Lower lobe of right lung (tissue), 2 donors: ENCODE measurements at regions not wholly inside any gene's neighbourhood (a gene's known extent, or its start where the extent isn't known, plus 50 kb on each side); places are given as distances from the start of the nearest gene placed in this dataset.

ENCODE experiments used
- ATAC-seq, 2 donors: fragments of 200-7000 bp; cut with Tn5 transposase; one replicate each; pipeline ENCODE4 v1.9.1; 2020 to 2022; ENCODE audit warnings: mild to moderate bottlenecking in 2 of 2, moderate library complexity in 2 of 2
- DNase-seq: peaks from one replicate; pipeline ENCODE4 v3.0.0-alpha.2; 2020
- H3K27ac ChIP-seq: fragments of 200-600 bp; one replicate; pipeline ENCODE4 v1.8.0; 2022
- H3K27me3 ChIP-seq: fragments of 200-600 bp; one replicate; pipeline ENCODE4 v1.8.0; 2022; ENCODE audit warnings: low read depth
- H3K36me3 ChIP-seq: fragments of 200-600 bp; one replicate; pipeline ENCODE4 v1.8.0; 2022; ENCODE audit warnings: mild to moderate bottlenecking
- H3K4me1 ChIP-seq: fragments of 200-600 bp; one replicate; pipeline ENCODE4 v1.8.0; 2022
- H3K4me3 ChIP-seq: fragments of 200-600 bp; one replicate; pipeline ENCODE4 v1.8.0; 2022; ENCODE audit warnings: mild to moderate bottlenecking
- H3K9me3 ChIP-seq: fragments of 200-600 bp; one replicate; pipeline ENCODE4 v1.8.0; 2022
- intact Hi-C: fragments of 100-400 bp; cut with DNase I; formaldehyde crosslinking; loops from one replicate; pipeline ENCODE4 v1.11.0; 2022
- TF ChIP-seq, protein P1 (sequence below): fragments of 200-600 bp; IDR thresholded peaks from one replicate; pipeline ENCODE4 v1.8.0; 2022; ENCODE audit warnings: antibody characterized with exemption, mild to moderate bottlenecking
- donor health status: DM: no; HTN: yes; CAD: no; lungs with severe emphysema.

DNA sequence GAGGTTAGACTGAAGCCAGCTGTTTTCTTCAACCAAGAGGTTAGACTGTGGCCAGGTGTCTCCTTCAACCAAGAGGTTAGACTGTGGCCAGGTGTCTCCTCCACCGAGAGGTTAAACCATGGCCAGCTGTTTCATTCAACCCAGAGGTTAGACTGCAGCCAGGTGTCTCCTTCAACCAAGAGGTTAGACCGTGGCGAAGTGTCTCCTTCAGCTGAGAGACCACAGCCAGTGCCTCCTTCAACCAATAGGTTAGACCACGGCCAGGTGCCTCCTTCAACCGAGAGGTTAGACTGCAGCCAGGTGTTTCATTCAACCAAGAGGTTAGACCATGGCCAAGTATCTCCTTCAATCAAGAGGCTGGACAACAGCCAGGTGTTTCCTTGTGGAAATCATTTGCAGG is 498.1 kb downstream of the TBC1D22A start:
- ATAC-seq (no peak), DNase-seq (no peak)
- Histone ChIP-seq H3K27ac (no peak overlapping the region), H3K4me1 (no peaks in the 10 kb centered on the region), H3K9me3 (no peaks in the 10 kb centered on the region), H3K27me3 (no peaks in the 10 kb centered on the region), H3K4me3 (no peak overlapping the region), H3K36me3 (no peaks in the 10 kb centered on the region)
- TF ChIP-seq, protein P1, sequence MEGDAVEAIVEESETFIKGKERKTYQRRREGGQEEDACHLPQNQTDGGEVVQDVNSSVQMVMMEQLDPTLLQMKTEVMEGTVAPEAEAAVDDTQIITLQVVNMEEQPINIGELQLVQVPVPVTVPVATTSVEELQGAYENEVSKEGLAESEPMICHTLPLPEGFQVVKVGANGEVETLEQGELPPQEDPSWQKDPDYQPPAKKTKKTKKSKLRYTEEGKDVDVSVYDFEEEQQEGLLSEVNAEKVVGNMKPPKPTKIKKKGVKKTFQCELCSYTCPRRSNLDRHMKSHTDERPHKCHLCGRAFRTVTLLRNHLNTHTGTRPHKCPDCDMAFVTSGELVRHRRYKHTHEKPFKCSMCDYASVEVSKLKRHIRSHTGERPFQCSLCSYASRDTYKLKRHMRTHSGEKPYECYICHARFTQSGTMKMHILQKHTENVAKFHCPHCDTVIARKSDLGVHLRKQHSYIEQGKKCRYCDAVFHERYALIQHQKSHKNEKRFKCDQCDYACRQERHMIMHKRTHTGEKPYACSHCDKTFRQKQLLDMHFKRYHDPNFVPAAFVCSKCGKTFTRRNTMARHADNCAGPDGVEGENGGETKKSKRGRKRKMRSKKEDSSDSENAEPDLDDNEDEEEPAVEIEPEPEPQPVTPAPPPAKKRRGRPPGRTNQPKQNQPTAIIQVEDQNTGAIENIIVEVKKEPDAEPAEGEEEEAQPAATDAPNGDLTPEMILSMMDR, result no peak
- intact Hi-C loops, result no loop called here

DNA sequence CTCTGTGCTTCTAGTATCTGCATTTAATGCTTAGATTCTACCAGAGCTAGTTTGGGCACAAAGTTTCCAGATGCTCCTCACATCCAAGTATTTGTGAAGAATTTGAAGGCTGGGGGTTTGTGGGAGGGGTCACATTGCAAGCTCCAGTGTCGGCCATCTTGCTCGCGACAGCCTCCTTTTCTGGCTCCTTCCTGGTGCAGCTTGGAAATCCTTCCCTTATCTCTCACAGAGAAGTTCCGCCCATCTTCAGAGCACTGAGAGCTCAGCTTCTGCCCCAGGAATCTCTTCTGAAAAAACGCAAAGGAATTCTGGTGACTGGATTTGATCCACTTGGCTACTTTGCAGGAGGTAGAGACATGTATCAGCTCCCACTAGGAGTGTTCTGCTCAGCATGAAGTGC is 497.5 kb downstream of the TBC1D22A start:
- no peak overlapping the region for H3K4me3 ChIP-seq
- H3K27ac ChIP-seq, result no peak overlapping the region
- intact Hi-C loops, result no loop called here
- no peaks in the 10 kb centered on the region for H3K9me3 ChIP-seq
- ATAC-seq (no peak), DNase-seq (no peak)
- H3K36me3 ChIP-seq, result no peaks in the 10 kb centered on the region
- H3K27me3 ChIP-seq, result no peaks in the 10 kb centered on the region
- TF ChIP-seq, protein P1, result no peak
- H3K4me1 ChIP-seq, result no peaks in the 10 kb centered on the region

DNA sequence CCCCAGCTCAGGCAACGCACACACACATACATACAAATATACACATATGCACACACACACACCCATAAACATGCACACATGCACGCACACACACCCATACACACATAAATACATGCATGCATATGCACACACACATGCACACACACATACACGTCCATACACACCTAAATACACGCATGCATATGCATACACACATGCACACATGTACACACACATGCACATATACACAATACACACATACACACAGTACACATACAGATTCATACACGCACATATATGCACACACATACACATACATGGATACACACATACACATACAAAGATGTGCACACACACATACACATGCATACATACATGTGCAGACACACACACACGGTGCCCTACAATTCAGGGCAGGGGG is 496.6 kb downstream of the TBC1D22A start:
- Histone ChIP-seq H3K4me1 (no peaks in the 10 kb centered on the region), H3K27me3 (no peaks in the 10 kb centered on the region), H3K36me3 (no peaks in the 10 kb centered on the region), H3K9me3 (no peaks in the 10 kb centered on the region), H3K4me3 (no peak overlapping the region), H3K27ac (no peak overlapping the region)
- TF ChIP-seq, protein P1, result no peak
- ATAC-seq (no peak), DNase-seq (no peak)
- intact Hi-C loops, result no loop called here

DNA sequence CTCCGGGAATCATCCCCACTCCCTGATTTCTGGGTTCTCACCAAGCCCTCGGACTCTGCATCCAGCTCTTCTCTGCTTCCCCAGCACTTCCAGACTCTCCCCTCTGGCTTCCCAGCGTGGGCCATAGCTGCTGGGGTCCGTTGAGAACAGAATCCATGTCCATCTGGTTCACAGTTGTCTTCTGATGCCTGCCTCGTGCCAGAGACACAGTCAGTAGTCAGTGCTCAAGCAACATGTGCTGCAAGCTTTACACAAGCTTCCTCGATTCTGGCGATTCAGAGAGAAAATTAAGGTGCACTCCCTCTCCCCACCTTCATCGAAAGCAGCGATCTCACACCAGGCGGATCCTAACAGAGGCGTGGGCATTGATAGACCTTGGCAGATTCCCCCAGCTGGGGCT is 495.5 kb downstream of the TBC1D22A start:
- Histone ChIP-seq H3K27ac (no peak overlapping the region), H3K4me3 (no peak overlapping the region), H3K36me3 (no peaks in the 10 kb centered on the region), H3K27me3 (no peaks in the 10 kb centered on the region), H3K9me3 (peaks cover 4% of the 10 kb centered on the region), H3K4me1 (no peaks in the 10 kb centered on the region)
- intact Hi-C loops, result no loop called here
- DNase-seq (no peak), ATAC-seq (no peak)
- TF ChIP-seq, protein P1, result no peak

DNA sequence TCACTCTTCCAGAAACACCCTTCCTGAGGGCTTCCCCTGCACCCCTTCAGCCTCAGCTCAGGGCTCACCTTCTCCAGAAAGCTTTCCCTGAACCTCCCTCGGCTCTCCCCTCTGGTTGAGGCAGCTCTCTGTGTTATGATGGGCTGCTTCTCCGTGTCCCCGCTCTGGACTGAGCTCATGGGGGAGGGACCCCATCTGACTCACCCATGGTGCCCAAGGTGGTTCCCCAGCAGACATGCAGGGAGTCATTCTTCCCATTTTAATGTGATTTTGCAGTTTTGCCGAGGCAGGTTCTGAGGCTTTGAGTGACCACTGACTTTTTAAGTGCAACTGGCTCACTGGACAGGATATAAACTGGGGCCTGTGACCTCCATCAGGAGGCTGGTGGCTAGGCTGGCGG is 495.1 kb downstream of the TBC1D22A start:
- intact Hi-C loops, result no loop called here
- no peak overlapping the region for H3K4me3 ChIP-seq
- no peaks in the 10 kb centered on the region for H3K36me3 ChIP-seq
- H3K27ac ChIP-seq, result no peak overlapping the region
- DNase-seq, result no peak
- peaks cover 4% of the 10 kb centered on the region for H3K9me3 ChIP-seq
- H3K4me1 ChIP-seq, result no peaks in the 10 kb centered on the region
- ATAC-seq, result no peak
- H3K27me3 ChIP-seq, result no peaks in the 10 kb centered on the region
- TF ChIP-seq, protein P1, result no peak

DNA sequence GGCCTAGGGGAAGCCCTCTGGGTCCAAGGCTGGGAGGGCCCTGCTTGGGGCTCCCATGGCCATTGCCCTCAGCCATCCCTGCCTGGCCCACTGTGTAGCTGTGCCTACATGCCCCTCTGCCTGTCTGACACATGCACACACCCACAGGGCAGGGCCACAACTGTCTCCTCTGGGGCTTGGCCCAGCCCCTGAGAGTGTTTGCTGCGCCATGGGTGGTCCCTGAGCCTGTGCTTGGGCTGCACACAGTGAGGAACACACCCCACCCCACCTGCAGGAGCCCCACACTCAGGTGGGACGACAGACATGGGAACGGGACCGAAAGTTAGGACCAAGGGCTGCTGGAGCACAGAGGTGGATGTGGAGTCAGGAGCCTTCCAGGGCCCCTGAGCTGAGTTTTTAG is 489.5 kb downstream of the TBC1D22A start:
- intact Hi-C loops, result no loop called here

More for the DNA sequence above, 489.5 kb downstream of the TBC1D22A start:
- H3K27me3 ChIP-seq, result peaks cover 19% of the 10 kb centered on the region
- H3K4me3 ChIP-seq, result no peak overlapping the region
- H3K36me3 ChIP-seq, result no peaks in the 10 kb centered on the region
- no peak for ATAC-seq
- TF ChIP-seq, protein P1, result no peak
- no peaks in the 10 kb centered on the region for H3K4me1 ChIP-seq
- peaks cover 4% of the 10 kb centered on the region for H3K9me3 ChIP-seq
- no peak for DNase-seq
- no peak overlapping the region for H3K27ac ChIP-seq
